GM12892 (cell line): ENCODE measurements at regions not wholly inside any gene's neighbourhood (a gene's known extent, or its start where the extent isn't known, plus 50 kb on each side); places are given as distances from the start of the nearest gene placed in this dataset.
A peak's percentile ranks its signal among the peaks of the same experiment; 100 is the strongest.

ENCODE experiments used
- DNase-seq: peaks from one replicate; pipeline ENCODE4 v3.0.0; 2011; ENCODE audit not compliant: insufficient read length
- FAIRE-seq: peaks from 2 replicates; lab custom pipeline; 2011; peaks lifted over from hg19 to GRCh38; lab: Jason Lieb, UNC
- POLR2A ChIP-seq: IDR thresholded peaks from 2 replicates; pipeline ENCODE4 v1.6.1; 2011; ENCODE audit warnings: low read depth, low read length, control low read depth
- POLR2AphosphoS5 ChIP-seq: IDR thresholded peaks from 2 replicates; pipeline ENCODE4 v1.6.1; 2011; ENCODE audit warnings: low read depth, low read length, control low read depth
- TAF1 ChIP-seq: IDR thresholded peaks from 2 replicates; pipeline ENCODE4 v1.6.1; 2011; ENCODE audit warnings: low read depth, mild to moderate bottlenecking, control low read depth, low read length, borderline replicate concordance

GRCh38 chr17:77354420-77354669 is 213.6 kb downstream of the SEC14L1 start:
- TF ChIP-seq POLR2A (no peak), TAF1 (no peak), POLR2AphosphoS5 (no peak)
- no peak for FAIRE-seq

GRCh38 chr17:77354670-77355455 is 214.1 kb downstream of the SEC14L1 start:
- TF ChIP-seq POLR2AphosphoS5, result no peak
- TF ChIP-seq POLR2A, result no peak
- TF ChIP-seq TAF1, result no peak
- FAIRE-seq, result no peak
- no peak for DNase-seq

More at GRCh38 chr17:77354420-77354669, 213.6 kb downstream of the SEC14L1 start:
- DNase-seq, result no peak

GRCh38 chr17:77356109-77356689 is 215.4 kb downstream of the SEC14L1 start:
- DNase-seq, result no peak
- no peak for FAIRE-seq
- TF ChIP-seq POLR2A (no peak), TAF1 (no peak), POLR2AphosphoS5 (no peak)

GRCh38 chr17:77356690-77357201 is 216.0 kb downstream of the SEC14L1 start:
- TF ChIP-seq POLR2A (no peak), POLR2AphosphoS5 (no peak), TAF1 (no peak)
- no peak for DNase-seq
- no peak for FAIRE-seq

- no peak for DNase-seq
- FAIRE-seq, result no peak
Measured at GRCh38 chr17:77358801-77359200, 218.0 kb downstream of the SEC14L1 start.

GRCh38 chr17:77359236-77359635 is 218.5 kb downstream of the SEC14L1 start:
- DNase-seq (no peak), FAIRE-seq (no peak)
- TF ChIP-seq POLR2AphosphoS5 (no peak), TAF1 (no peak), POLR2A (no peak)

More at GRCh38 chr17:77358801-77359200, 218.0 kb downstream of the SEC14L1 start:
- TF ChIP-seq TAF1 (no peak), POLR2A (no peak), POLR2AphosphoS5 (no peak)

GRCh38 chr17:77361986-77362620 is 221.3 kb downstream of the SEC14L1 start:
- no peak for FAIRE-seq

GRCh38 chr17:77363821-77364361 is 223.1 kb downstream of the SEC14L1 start:
- DNase-seq, result peak; percentile 23
- no peak for TF ChIP-seq POLR2AphosphoS5
- TF ChIP-seq POLR2A, result no peak
- TF ChIP-seq TAF1, result no peak
- no peak for FAIRE-seq

More at GRCh38 chr17:77361986-77362620, 221.3 kb downstream of the SEC14L1 start:
- TF ChIP-seq POLR2AphosphoS5 (no peak), TAF1 (no peak), POLR2A (no peak)
- DNase-seq, result no peak

GRCh38 chr17:77364381-77364911 is 223.7 kb downstream of the SEC14L1 start:
- FAIRE-seq, result no peak
- TF ChIP-seq POLR2A (no peak), POLR2AphosphoS5 (no peak), TAF1 (no peak)
- no peak for DNase-seq

GRCh38 chr17:77364941-77365583 is 224.3 kb downstream of the SEC14L1 start:
- FAIRE-seq, result no peak

More at GRCh38 chr17:77364941-77365583, 224.3 kb downstream of the SEC14L1 start:
- no peak for DNase-seq
- TF ChIP-seq POLR2AphosphoS5 (no peak), TAF1 (no peak), POLR2A (no peak)
